ENCODE measurements at regions not wholly inside any gene's neighbourhood (a gene's known extent, or its start where the extent isn't known, plus 50 kb on each side); places are given as distances from the start of the nearest gene placed in this dataset.

DNA sequence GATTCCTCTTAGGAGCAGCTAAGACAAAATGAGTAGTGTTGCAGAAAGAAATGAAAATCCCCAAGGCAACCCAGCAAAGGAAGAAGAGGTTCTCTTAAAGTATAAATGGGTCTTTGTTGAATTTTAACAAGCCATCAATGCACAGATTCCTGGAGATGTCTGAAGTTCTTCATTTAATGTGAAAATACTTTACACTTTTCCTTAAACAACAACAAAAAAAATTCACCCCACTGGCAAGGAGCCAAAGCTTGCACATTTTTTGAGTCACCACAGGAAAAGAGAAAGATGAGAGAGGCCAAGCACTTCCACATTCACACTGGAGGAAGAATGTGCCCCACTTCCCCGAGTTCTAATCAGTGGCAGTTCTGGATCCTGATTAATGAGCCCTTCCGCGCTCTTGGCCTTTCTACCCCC lies 286.4 kb upstream of the MEOX2 start:
- no peak for DNase-seq

DNA sequence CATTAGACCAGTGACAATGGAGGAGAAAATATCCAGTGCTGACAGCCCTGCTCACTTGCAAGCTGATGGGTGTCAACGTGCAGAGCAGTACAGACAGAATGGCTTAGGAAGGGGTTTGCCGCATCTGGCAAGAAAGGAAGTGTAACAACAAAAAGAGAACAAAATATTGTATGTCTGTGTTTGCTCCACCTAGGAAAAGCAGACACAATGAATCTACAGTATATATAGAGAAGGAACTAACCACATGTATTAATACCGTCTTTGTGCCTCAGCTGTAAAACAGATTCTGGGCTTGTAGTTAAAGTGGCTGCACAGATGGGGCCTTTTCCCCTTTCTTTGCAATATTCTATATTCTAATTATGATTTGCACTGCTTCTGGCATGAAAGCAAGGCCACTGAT lies 281.1 kb upstream of the MEOX2 start:
- DNase-seq, result no peak

DNA sequence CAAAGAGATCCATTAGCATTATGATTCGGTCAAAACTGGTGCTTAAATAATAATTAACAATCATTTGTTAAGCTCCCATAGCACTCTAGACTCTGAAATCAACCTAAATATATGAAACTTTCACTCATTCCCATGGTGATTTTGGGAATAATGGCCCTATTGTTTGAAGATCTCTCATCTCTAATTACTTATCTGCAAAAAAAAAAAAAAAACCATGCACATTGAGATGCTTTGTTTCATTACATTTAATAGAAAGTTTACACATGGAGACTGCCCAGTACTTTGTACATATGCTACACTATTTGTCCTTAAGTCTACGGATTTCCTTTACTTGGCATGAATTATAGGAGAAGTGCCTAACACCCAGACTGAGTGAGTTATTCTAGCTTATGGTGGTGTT lies 280.6 kb upstream of the MEOX2 start:
- DNase-seq, result no peak

DNA sequence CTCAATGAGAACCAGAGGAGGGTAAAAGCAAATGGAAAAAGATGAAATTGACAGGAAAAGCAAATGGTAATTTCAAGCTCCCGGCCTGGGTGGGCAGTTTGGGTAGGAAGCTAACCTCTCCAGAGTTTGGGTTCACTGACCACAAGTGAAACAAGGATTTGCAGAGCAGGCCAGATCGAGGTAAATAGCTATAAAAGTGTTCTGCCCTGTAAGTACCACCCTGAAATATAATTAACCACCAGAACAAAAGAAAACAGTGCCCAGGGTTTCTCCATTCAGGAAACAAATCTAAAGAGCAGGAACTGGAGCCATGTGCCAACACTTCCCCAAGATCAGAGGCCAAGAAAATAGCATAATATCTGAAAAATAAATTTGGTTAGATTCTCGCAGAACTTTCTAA lies 276.7 kb upstream of the MEOX2 start:
- no peak for DNase-seq

DNA sequence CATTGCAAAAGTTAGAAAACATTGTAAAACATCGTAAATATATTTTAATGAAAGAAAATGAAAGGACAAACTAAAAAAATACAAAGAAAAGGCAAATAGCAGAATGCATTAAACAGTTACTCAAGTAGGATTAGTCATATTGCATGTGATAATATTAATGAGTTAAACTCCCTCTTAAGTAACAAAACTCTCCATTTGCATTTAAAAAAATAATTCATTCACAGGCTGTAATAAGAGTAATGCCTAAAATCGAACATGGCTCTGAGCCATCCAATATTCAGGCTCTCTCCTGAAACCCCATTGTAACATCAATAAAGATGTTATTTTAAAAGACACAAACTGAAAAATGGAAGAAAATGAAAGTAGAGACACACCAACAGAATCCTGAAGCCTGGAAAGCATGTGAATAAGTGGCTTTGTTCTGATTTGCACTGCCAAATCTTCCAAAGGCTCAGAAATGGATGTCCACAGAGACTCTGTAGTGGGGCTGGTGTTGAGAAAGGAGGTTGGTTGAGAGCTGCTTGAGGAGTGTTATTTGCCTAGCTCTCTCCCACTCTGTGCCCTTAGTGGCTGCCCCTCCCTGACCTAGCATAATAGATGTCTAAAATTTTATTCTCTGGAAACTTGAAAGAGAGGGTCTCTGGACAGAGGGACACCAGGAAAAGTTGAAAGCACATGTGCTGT lies 268.3 kb upstream of the MEOX2 start:
- no peak for DNase-seq

DNA sequence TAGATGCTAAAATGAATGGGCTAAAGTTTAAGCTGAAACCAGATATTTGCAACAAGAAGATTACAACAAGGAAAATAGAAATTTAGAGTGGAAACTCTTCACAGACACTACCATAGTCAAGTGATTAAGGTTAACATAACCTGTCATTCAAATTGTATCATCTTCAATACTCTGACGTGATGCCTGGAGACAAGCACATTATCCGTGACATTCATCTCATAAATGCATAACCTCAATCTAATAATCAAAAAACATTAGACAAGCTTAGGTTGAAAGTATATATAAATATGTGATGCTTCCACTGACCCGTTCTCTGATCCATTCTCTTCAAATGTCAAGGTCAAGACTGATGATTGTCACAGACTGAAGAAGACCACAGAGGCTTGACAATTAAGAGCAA lies 263.8 kb upstream of the MEOX2 start:
- no peak for DNase-seq

DNA sequence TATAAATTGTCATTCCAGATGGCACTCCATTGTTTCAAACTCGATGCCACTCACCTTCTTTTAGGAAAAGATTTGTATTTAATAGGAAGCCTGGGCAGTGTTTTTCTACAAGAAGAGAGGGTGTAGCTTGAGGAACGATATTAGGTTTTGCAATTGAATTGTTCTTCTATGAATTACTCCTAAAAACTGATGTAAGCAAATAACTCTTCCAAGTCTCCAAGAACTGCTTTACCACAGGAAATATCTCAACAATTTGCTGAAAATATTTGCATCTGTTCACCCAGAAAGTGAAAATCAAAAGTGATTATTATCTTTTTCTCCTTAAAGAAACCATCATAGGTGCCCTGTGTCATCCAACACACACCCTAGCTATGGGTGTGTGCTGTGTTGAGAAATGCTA lies 261.3 kb upstream of the MEOX2 start:
- DNase-seq, result no peak

DNA sequence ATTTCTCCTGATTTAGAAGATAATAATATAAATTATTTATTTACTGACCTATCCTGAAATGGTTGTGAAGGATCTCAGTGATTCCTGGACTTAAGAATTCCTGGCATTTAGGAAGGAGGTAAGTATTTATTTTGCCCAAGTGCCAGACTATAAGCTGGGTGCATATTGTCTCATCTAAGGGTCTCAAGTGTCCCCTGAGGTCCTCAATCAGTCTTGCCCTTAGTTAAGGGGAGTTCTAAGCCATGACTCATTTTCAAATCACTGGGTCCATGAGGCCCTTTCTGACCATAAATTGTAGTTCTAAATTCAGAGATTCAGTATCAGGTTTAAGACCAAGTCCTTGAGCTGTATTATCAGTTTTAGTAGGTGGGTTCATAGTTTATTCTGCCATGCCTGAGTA lies 251.6 kb upstream of the MEOX2 start:
- no peak for DNase-seq

DNA sequence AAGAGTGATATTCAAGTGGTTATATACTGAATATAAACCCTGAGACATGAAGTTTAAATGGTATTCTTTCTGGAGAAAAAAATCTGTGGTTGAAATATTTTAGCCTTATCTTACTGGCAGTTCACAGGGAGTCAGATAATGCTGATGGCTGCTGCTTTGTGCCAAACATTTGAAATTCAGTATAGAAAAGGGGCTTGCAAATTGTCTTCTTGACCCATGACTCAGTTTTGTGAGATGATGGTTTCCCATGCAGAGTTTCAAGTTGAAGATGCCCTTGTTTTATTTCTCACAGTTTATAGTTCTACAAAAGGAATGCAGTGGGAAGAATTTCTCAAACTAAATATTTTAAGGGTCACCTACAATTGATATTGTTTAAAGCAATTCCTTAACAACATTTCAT lies 251.1 kb upstream of the MEOX2 start:
- no peak for DNase-seq

DNA sequence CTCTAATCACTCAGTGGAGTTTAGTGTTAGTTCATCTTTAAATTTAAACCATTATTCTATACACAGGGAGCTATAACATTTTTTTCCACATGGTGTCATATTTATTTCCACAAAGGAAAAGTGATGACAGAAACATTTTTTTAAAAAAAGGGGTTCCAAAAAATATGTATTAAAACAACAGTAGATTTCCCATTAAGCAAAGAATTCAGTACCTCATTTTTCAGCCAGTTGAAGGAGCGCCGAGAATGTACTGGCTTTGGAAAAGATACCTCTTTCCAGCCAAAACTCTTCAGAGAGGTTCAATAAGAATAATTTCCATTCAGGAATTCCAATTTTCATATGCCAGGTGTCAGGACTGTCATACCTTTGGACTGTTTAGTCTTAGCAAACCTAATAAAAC lies 250.5 kb upstream of the MEOX2 start:
- no peak for DNase-seq

DNA sequence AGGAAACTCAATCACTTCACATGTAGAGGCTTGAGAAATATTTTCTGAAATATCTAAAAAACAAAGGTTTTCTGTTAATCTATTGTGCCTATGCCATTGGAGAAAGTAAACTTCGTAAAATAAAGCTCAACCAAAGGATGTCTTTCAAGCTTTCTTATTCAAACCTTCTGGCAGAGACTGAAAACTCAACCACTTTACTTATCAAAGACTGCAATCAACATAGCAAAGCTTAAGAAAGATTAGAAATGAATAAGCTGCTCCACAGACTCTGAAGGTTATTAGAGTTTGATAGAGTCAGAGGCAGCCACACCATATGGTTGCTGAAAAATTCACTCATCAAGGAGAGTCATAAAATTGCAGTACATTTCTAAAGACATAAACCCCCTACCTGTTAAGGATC lies 245.8 kb upstream of the MEOX2 start:
- no peak for DNase-seq

DNA sequence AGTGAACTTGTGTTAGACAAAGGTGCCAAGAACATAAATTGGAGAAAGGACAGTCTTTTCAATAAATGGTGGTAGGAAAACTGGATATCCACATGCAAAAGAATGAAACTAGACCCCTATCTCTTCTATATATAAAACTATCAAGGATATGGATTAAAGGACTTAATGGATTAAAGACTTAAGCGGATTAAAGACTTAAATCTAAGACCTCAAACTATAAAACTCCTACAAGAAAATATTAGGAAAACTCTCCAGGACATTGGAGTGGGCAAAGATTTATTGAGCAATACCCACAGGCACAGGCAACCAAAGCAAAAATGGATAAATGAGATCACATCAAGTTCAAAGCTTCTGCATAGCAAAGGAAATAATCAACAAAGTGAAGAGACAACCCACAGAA lies 242.9 kb upstream of the MEOX2 start:
- DNase-seq, result no peak

DNA sequence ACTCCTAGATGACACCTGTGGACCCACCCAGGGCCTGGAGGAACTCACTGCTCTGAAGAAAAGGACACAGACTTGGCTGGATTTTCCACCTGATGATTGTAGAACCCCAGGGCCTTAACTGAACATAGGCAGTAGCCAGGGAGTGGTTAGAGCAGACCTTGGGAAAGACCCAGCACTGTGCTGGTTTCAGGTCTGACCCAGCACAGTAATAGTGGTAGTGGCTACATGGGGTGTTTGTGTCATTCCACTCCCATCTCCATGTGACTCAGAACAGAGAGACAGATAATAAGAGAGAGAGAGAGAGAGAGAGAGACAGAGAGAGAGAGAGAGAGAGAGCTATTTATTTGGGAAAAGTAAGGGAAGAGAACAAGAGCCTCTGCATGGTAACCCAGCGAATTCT lies 239.1 kb upstream of the MEOX2 start:
- DNase-seq, result peak; percentile 16

DNA sequence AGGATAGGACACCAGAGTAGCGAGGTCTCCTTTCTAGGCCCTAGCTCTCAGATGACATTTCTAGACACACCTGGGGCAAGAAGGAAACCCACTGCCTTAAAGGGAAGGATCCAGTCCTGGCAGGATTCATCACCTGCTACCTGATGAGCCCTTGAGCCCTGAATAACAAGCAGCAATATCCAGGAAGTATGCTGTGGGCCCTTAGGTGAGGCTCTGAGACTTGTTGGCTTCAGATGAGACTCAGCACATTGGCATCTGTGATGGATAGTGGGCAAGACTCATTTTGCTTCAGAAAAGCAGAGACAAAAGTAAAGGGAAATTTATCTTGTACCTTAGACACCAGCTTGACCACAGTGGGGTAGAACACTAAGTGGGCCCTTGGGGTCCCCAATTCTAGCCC lies 238.4 kb upstream of the MEOX2 start:
- no peak for DNase-seq

DNA sequence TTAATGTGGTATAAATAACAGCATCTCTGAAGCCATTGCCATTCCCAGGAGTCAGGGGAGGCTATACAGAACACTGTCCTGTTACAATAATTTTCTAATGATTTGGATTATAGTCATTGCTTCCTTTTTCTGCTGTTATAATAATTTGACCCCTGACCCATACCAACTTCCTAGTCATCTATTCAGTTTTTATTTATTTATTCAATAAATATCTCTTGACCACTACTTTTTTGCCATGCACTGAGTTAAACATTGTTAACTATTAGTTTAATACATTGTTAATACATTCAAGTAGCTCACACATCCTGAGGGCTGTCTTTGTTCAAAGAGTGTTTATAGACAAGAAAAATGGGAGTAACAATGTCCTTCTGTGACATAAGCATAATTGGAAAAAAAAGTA lies 235.5 kb upstream of the MEOX2 start:
- DNase-seq, result no peak

DNA sequence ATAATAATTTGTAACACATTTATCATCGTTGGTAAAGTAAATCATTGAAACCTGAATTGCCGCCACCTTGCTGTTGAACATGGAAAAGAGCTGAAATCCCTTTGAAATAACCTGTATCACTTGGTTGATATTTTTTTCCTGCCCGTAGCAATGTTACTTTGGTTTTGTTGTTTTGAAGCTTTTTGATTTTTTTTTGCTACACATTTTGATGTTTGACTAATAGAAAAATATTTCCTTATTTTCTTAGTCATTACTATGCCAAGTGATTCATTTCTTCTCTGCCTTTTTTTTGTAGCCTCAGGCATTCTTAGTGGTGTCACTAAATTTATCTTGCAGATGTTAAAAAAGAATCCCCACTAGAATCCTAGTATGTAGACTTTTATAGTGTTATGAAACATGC lies 235.1 kb upstream of the MEOX2 start:
- DNase-seq, result no peak

DNA sequence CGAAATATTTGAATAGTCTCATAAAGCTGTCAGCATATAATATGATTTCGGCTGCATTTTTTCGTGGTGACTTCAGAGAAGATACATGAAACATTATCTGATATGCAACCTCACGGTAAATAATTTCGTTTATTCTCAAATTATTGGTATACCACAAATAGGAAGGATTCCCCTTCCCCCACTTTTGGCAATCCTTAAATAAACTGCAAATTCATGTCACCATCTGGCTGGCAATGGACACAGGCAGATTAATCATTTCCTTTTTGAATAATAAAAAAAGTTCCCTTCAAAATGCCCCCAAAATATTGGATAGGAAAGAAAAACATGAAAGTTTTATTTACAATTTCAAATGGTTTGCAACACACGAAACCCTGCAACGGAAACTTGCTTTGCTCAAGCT lies 234.5 kb upstream of the MEOX2 start:
- DNase-seq, result no peak

DNA sequence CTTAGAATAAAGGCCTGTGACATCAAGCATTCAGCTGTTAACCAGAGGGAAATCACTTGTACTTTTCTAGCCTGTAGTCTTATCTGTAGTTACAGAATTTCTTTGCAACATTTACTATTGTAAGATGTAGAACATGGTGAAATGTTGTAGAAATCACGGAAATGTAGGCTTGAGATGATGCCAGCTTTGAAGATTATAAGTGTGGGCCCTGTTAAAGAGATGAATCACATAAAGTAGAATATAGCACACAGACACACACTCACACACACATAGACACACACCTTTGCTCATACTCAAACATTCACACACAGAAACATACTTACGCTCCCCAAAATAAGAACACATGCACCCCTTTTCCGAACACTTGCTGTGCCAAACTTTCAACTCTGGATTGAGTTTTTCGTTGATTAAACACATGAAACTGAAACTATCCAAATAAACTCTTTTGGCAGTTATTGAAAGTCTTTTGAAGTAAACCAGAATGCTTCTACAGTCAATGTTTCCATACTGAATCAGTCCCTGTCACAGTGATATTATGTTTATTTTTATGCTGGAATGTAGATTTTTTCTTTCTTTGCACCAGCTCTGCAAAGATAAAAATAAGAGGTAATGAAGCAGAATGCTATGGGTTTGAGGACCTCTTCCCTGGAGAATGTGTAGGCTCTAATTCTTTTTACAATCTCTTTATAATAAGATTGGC lies 230.3 kb upstream of the MEOX2 start:
- no peak for DNase-seq

DNA sequence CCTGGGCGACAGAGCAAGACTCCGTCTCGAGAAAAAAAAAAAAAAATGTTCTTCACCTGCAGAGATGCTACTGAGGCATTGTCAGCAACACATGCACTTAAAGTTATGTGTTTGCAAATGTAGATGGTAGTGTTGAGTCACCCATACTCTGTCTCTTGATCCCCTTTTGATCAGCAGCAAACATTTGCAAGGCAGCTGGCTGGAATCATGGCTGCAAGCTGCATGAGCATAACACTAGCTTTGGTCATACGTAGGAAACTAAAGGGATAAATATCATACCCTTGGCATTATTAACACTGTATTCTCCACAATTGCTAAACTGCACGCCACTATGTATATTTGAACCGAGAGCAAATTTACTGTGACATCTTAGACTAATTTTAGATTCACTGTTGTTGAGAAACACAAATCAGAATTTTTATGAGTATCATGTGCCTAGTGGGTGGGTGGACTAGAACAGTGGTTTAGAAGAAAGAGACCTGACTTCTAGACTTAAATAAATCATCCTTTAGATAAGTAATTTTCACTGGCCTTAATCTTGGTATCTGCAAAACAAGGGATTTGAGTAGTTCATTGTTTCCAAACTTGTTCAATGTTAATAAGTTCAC lies 229.3 kb upstream of the MEOX2 start:
- no peak for DNase-seq

DNA sequence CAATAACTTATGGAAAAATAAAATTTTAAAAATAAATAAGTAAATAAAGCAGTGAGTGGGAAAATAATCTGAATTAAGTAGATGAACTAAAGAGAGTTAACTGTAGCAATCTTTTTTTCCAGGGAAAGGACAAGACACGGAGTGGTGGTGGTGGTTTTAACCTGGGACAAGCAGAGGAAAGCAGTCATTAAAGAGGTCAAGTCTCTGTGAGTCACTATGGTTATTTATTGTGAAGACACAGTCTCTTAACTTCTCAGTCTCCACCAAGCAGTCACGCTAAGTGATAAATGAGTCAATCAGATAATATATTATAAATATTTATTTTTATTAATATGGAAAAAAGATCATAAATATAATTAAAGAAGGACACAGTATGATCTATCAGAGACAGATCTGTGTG lies 228.1 kb upstream of the MEOX2 start:
- DNase-seq, result no peak

DNA sequence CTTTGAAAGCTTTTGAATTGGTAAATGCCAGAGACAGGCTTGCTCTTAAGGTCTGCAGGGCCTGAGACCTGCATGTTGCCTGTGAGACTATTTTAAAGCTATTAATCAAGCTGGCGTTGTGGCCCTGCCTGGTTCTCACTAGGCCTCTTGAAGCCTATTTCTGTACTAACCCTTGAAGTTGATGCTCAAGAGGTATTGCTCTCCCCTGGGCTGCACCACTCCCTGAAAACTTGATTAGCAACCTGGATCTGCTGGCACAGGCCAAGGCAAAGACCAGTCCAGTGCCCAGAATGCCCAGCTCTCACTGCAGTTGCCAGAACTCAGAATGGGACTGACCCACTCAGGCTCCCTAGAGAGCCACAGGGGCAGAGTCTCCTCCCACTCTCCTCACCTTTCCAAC lies 220.0 kb upstream of the MEOX2 start:
- no peak for DNase-seq

DNA sequence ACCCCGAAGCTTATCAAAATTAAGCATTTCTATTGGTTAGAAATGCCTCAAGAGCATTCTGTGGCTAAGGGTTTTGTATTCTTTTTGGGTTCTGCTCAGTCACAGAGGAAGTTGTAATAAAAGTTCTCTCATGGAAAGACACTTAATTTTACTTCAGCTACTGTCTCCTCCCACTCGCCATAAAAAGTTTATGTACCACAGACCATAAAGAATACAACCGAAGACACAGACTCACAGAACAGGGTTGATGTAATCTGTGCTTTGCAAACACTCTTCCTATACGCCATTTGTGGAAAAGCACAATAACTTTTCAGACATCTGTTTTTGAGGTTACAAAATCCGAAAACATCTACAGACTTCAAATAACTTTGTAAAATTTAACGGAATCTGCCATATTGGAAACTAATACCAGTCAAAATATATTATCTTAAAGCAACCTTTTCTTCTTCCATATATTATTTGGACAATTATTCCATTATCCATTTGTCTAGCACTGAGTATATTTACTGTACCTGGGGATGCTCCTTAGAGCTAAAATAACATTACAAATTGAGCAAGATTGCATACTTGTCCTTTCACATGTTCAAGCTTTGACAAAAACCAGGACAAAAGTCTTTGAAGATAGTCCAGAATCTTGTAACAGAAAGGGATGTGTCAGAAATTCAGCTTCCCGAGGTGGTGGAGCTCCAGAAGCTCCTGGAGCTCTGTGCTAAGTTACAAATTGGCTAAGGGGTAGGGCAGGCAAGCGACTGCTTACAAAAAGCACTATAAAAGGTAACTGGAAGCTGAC lies 219.0 kb upstream of the MEOX2 start:
- DNase-seq, result no peak

DNA sequence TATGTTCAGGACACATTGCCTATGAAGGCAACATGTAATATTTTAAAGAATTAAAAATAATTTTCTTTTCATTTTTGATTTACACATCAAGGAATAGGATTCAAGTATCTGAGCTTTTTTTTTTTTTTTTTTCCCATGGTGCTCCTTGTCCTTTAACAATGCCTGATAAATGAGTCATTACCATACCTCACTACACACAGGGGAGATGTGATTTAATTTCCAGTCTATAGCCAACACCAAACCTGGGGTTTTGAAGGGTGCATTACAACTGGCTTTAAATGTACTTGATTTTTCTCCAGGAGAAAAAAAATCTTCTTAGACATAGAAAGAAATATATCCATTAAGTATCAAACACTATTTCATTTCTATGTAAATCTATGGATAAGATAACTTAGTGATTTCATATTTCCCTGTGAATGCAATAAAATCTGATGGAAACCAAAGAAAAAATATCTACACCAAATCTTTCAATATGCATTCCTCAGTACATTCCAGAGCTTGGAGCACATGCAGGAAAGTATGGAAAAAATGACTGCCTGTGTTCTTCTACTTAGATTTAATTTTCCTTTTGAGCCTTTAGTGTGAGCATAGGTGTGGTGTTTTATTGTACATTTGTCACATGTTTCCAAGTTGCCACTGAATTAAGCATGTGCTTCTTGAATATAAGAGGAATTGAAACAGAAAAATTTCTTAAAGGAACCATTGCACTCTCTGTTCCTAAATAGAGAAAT lies 204.8 kb upstream of the MEOX2 start:
- DNase-seq, result no peak

Measured in activated CD4-positive, alpha-beta T cell treated with anti-CD3 and anti-CD28 coated beads, Interleukin-10, Interleukin-2, amounts not matched to agents 100 ng/mL and 50 ng/mL, durations not matched to agents 16 hours and 8 hours (primary cell).